SJCRH30 (cell line): ENCODE measurements at regions not wholly inside any gene's neighbourhood (a gene's known extent, or its start where the extent isn't known, plus 50 kb on each side); places are given as distances from the start of the nearest gene placed in this dataset.
"Not testable (repeated sequence)": the region's sequence is repeated elsewhere in the genome, so short reads cannot be mapped to it uniquely, and the experiment has no call there.

Source experiments
- DNase-seq, 2 experiments: peaks; one replicate each; pipeline ENCODE4 v3.0.0-alpha.2; 2015 to 2020
- H3K27ac ChIP-seq: fragments of 250-450 bp; sonication (Bioruptor Pico); 2 replicates; pipeline ENCODE4 v1.5.1; 2020; ENCODE audit warnings: mild to moderate bottlenecking, moderate library complexity
- H3K27me3 ChIP-seq: fragments of 250-450 bp; sonication (Bioruptor Pico); 2 replicates; pipeline ENCODE4 v1.5.1; 2020; ENCODE audit warnings: mild to moderate bottlenecking, moderate library complexity
- H3K36me3 ChIP-seq: fragments of 250-450 bp; sonication (Bioruptor Pico); 2 replicates; pipeline ENCODE4 v1.5.1; 2020; ENCODE audit warnings: mild to moderate bottlenecking, moderate library complexity
- H3K4me1 ChIP-seq: fragments of 250-450 bp; sonication (Bioruptor Pico); 2 replicates; pipeline ENCODE4 v1.5.1; 2020; ENCODE audit warnings: mild to moderate bottlenecking, moderate library complexity
- H3K4me3 ChIP-seq: fragments of 250-450 bp; sonication (Bioruptor Pico); 2 replicates; pipeline ENCODE4 v1.5.1; 2020; ENCODE audit warnings: mild to moderate bottlenecking, moderate library complexity
- H3K9me3 ChIP-seq: fragments of 250-450 bp; sonication (Bioruptor Pico); replicated peaks from 2 replicates; pipeline ENCODE4 v1.5.1; 2020; ENCODE audit warnings: mild to moderate bottlenecking, moderate library complexity

GRCh38 chr7:153723892-153724291 is 328.3 kb upstream of the DPP6 start:
- not testable (repeated sequence) for H3K9me3 ChIP-seq, H3K4me1 ChIP-seq, H3K36me3 ChIP-seq, H3K27ac ChIP-seq, H3K4me3 ChIP-seq, DNase-seq, H3K27me3 ChIP-seq

GRCh38 chr7:153731504-153731903 is 320.7 kb upstream of the DPP6 start:
- H3K27me3 ChIP-seq, H3K36me3 ChIP-seq, H3K4me3 ChIP-seq, DNase-seq, H3K27ac ChIP-seq, H3K4me1 ChIP-seq, H3K9me3 ChIP-seq: not testable (repeated sequence)

GRCh38 chr7:153743434-153743833 is 308.8 kb upstream of the DPP6 start:
- H3K27me3 ChIP-seq, H3K27ac ChIP-seq, H3K36me3 ChIP-seq, DNase-seq, H3K9me3 ChIP-seq, H3K4me3 ChIP-seq, H3K4me1 ChIP-seq: not testable (repeated sequence)

GRCh38 chr7:153747969-153748368 is 304.2 kb upstream of the DPP6 start:
- not testable (repeated sequence) for H3K4me1 ChIP-seq, H3K9me3 ChIP-seq, H3K27me3 ChIP-seq, H3K36me3 ChIP-seq, DNase-seq, H3K4me3 ChIP-seq, H3K27ac ChIP-seq

GRCh38 chr7:153748885-153749284 is 303.3 kb upstream of the DPP6 start:
- H3K27ac ChIP-seq, H3K9me3 ChIP-seq, DNase-seq: not testable (repeated sequence)

GRCh38 chr7:153765869-153766268 is 286.3 kb upstream of the DPP6 start:
- H3K27ac ChIP-seq, H3K36me3 ChIP-seq, H3K4me3 ChIP-seq, DNase-seq, H3K4me1 ChIP-seq, H3K27me3 ChIP-seq, H3K9me3 ChIP-seq: not testable (repeated sequence)

More at GRCh38 chr7:153748885-153749284, 303.3 kb upstream of the DPP6 start:
- not testable (repeated sequence) for H3K4me1 ChIP-seq, H3K4me3 ChIP-seq, H3K27me3 ChIP-seq, H3K36me3 ChIP-seq

GRCh38 chr7:153766926-153767325 is 285.3 kb upstream of the DPP6 start:
- H3K36me3 ChIP-seq: not testable (repeated sequence)

GRCh38 chr7:153772966-153773365 is 279.2 kb upstream of the DPP6 start:
- Histone ChIP-seq H3K4me1 (no peaks in the 10 kb centered on the region), H3K27ac (no peak overlapping the region), H3K9me3 (no peaks in the 10 kb centered on the region), H3K4me3 (no peak overlapping the region), H3K36me3 (no peaks in the 10 kb centered on the region), H3K27me3 (no peaks in the 10 kb centered on the region)
- no peak for DNase-seq

More at GRCh38 chr7:153766926-153767325, 285.3 kb upstream of the DPP6 start:
- H3K4me1 ChIP-seq, H3K4me3 ChIP-seq, H3K27ac ChIP-seq, H3K9me3 ChIP-seq, H3K27me3 ChIP-seq, DNase-seq: not testable (repeated sequence)

- not testable (repeated sequence) for DNase-seq, H3K9me3 ChIP-seq, H3K36me3 ChIP-seq, H3K4me1 ChIP-seq, H3K27ac ChIP-seq, H3K27me3 ChIP-seq, H3K4me3 ChIP-seq
Measured at GRCh38 chr7:153776940-153777339, 275.3 kb upstream of the DPP6 start.

GRCh38 chr7:153797363-153797762 is 254.8 kb upstream of the DPP6 start:
- H3K4me1 ChIP-seq, H3K27ac ChIP-seq, DNase-seq, H3K9me3 ChIP-seq, H3K27me3 ChIP-seq, H3K36me3 ChIP-seq, H3K4me3 ChIP-seq: not testable (repeated sequence)

- Histone ChIP-seq H3K27ac (no peak overlapping the region), H3K4me3 (no peak overlapping the region), H3K27me3 (peaks cover 3% of the 10 kb centered on the region; the same call in 1 of the 2 replicates), H3K9me3 (no peaks in the 10 kb centered on the region), H3K36me3 (no peaks in the 10 kb centered on the region), H3K4me1 (no peaks in the 10 kb centered on the region)
- DNase-seq: no peak
Measured at GRCh38 chr7:153808117-153808516, 244.1 kb upstream of the DPP6 start.

GRCh38 chr7:153829525-153829924 is 222.7 kb upstream of the DPP6 start:
- no peak overlapping the region for H3K4me3 ChIP-seq
- H3K27me3 ChIP-seq: peaks cover 18% of the 10 kb centered on the region; the same call in 1 of the 2 replicates
- H3K4me1 ChIP-seq: no peaks in the 10 kb centered on the region
- H3K27ac ChIP-seq: no peak overlapping the region
- no peak for DNase-seq
- H3K9me3 ChIP-seq: no peaks in the 10 kb centered on the region
- no peaks in the 10 kb centered on the region for H3K36me3 ChIP-seq

GRCh38 chr7:153832160-153832559 is 220.0 kb upstream of the DPP6 start:
- H3K4me1 ChIP-seq: no peaks in the 10 kb centered on the region
- H3K9me3 ChIP-seq: no peaks in the 10 kb centered on the region
- no peaks in the 10 kb centered on the region for H3K36me3 ChIP-seq
- H3K4me3 ChIP-seq: no peak overlapping the region
- peaks cover 18% of the 10 kb centered on the region; the same call in 1 of the 2 replicates for H3K27me3 ChIP-seq
- no peak overlapping the region for H3K27ac ChIP-seq
- DNase-seq: no peak

- H3K4me3 ChIP-seq: no peak overlapping the region
- H3K27me3 ChIP-seq: peaks cover 8% of the 10 kb centered on the region; the same call in 1 of the 2 replicates
- no peak for DNase-seq
- no peaks in the 10 kb centered on the region for H3K4me1 ChIP-seq
- no peaks in the 10 kb centered on the region for H3K36me3 ChIP-seq
- no peak overlapping the region for H3K27ac ChIP-seq
- H3K9me3 ChIP-seq: no peaks in the 10 kb centered on the region
Measured at GRCh38 chr7:153835103-153835502, 217.1 kb upstream of the DPP6 start.

GRCh38 chr7:153835712-153836265 is 216.4 kb upstream of the DPP6 start:
- no peak overlapping the region for H3K27ac ChIP-seq
- no peaks in the 10 kb centered on the region for H3K4me1 ChIP-seq
- peaks cover 6% of the 10 kb centered on the region; the same call in 1 of the 2 replicates for H3K27me3 ChIP-seq
- H3K4me3 ChIP-seq: no peak overlapping the region
- H3K9me3 ChIP-seq: no peaks in the 10 kb centered on the region
- no peak for DNase-seq
- H3K36me3 ChIP-seq: no peaks in the 10 kb centered on the region

- no peaks in the 10 kb centered on the region for H3K27me3 ChIP-seq
Measured at GRCh38 chr7:153838591-153838990, 213.6 kb upstream of the DPP6 start.

More at GRCh38 chr7:153838591-153838990, 213.6 kb upstream of the DPP6 start:
- no peak overlapping the region for H3K27ac ChIP-seq
- no peaks in the 10 kb centered on the region for H3K36me3 ChIP-seq
- no peaks in the 10 kb centered on the region for H3K4me1 ChIP-seq
- H3K4me3 ChIP-seq: no peak overlapping the region
- DNase-seq: no peak
- H3K9me3 ChIP-seq: no peaks in the 10 kb centered on the region
